ENCODE measurements at regions not wholly inside any gene's neighbourhood (a gene's known extent, or its start where the extent isn't known, plus 50 kb on each side); places are given as distances from the start of the nearest gene placed in this dataset.

- no peak for DNase-seq (ENCODE audit: low read depth)
These were observed 61.4 kb upstream of the NR3C1 start for GRCh38 chr5:143464723-143465490.

GRCh38 chr5:143462431-143462830, 58.9 kb upstream of the NR3C1 start:
- DNase-seq (ENCODE audit: low read depth) = no peak

GRCh38 chr5:143459433-143459832, 55.9 kb upstream of the NR3C1 start:
- no peak for DNase-seq (ENCODE audit: low read depth)

GRCh38 chr5:143456952-143457547, 53.6 kb upstream of the NR3C1 start:
- no peak for DNase-seq (ENCODE audit: low read depth)

GRCh38 chr5:143454936-143455516, 51.5 kb upstream of the NR3C1 start:
- no peak for DNase-seq (ENCODE audit: low read depth)

- no peak for DNase-seq (ENCODE audit: low read depth)
These were observed 50.2 kb upstream of the NR3C1 start for GRCh38 chr5:143453720-143454119.

Data from activated T-cell treated with anti-CD3 and anti-CD28 coated beads for 48 hours (primary cell).